GM21619 (cell line): ENCODE measurements at regions not wholly inside any gene's neighbourhood (a gene's known extent, or its start where the extent isn't known, plus 50 kb on each side); places are given as distances from the start of the nearest gene placed in this dataset.
"Not testable (repeated sequence)": the region's sequence is repeated elsewhere in the genome, so short reads cannot be mapped to it uniquely, and the experiment has no call there.

Experiments
- ATAC-seq: cut with Tn5 transposase; IDR thresholded peaks from one replicate; pipeline ENCODE4 v1.9.1; 2021; ENCODE audit not compliant: unreplicated experiment

DNA sequence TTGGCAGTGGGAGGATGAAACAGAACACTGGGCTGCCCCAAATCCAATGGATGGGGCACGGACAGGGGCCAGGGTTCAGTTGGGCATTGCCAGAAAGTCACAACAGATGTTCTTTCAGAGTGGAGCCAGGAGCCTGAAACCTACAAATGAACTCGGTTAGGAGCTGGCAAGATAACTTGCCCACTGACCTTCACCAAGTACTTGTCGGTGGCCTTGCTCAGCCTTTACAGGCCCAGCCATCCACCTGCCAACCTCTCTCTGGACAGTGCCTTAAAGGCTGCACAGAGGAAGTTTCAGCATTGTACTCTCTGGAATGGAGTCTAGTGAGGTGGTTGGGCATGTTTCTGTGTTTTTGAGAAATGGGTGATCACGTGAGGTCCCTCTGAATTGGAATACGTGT lies 87.1 kb upstream of the USP9X start:
- no peak for ATAC-seq

DNA sequence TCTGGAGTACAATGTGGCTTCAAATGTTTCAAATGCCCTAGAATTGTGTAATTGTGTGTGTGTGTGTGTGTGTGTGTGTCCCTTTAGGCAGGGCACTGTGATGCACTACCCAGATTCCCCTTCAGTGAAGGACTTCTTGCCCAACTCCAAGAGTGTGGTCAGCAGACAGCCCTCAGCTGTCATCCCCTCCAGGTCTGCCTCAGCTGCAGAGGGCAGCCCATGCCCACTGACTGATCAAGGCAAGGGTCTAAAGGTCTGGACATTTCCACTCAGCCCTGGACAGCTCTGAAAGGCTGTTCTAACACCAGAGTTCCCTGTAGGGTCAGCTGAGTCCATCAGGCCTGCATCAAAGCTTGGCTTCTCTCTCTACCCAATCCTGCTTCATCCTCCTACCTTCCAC lies 83.9 kb upstream of the USP9X start:
- no peak for ATAC-seq

DNA sequence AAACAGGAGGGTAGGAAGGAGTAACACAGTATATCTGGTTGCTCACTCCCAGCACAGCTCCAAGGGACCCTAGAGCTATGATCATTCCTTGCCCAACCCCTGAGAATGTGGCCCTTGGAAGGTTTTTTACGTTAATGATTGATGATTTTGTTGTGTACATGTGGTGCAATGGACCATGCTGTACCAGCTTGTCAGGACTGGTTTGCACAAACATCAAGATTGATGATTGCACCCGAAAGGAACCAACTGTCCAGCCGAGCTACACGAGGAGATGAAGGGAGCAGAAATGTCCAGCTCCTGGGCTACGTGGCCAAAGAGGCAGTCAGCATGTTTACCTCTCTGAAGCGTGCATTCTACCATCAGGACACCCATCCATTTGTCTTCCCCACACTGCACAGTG lies 83.2 kb upstream of the USP9X start:
- ATAC-seq = no peak

DNA sequence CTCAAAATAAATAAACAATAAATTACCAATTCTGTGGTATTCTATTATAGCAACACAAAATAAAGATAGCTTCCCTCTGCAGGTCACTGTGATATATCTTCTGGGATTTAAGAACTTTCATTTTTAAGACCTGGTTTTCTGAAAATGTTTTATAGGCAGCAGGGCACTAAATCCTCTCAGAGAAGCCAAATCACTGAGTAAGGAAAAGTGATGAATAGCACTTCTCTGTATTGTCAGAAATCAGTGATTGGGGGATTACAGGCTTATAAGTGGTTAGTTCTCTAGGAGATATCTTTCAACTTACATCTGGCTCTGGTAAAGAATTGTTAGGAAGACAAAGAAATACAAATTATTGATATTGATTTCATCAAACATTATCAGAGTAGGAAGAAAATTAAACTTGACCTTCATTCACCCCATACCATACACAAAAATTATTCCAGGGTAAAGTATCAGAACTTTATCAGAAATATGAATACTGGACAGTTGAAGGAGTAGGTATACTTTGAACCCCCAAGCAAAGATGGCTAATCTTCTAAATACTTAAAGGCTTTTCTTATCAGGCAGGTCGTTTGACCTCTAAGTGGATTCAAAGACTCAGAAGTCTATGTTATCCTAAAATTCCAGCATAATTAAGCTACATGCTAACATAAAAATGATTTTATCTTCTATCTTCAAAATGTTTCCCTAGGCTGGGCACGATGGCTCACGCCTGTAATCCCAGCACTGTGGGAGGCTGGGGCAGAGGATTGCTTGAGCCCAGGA lies 81.6 kb upstream of the USP9X start:
- no peak for ATAC-seq

DNA sequence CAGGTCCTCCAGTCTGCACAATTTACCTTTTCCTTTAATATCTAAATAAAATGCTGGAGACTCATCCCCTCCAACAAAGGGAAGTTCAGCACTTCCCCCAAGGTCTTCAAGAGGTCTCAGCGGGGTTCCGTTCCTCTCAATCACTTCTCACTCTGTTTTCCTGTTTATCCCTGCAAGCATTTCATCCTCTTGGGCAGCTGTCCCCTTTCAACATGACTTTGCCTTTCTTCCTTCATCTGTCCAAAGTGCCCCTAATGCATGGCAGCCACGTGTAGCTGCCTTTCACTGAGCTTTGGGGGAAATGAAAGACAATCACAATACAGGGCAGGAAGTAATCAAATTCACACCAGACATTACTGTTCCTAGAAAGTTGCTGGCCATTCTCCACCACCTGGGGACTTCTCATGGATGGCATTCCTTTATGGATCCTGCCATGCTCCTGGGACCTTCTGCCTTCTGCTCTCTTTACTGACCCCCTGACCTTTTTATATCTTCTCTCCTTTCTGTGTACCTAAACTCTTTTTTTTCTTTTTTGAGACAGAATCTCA lies 79.7 kb upstream of the USP9X start:
- no peak for ATAC-seq

DNA sequence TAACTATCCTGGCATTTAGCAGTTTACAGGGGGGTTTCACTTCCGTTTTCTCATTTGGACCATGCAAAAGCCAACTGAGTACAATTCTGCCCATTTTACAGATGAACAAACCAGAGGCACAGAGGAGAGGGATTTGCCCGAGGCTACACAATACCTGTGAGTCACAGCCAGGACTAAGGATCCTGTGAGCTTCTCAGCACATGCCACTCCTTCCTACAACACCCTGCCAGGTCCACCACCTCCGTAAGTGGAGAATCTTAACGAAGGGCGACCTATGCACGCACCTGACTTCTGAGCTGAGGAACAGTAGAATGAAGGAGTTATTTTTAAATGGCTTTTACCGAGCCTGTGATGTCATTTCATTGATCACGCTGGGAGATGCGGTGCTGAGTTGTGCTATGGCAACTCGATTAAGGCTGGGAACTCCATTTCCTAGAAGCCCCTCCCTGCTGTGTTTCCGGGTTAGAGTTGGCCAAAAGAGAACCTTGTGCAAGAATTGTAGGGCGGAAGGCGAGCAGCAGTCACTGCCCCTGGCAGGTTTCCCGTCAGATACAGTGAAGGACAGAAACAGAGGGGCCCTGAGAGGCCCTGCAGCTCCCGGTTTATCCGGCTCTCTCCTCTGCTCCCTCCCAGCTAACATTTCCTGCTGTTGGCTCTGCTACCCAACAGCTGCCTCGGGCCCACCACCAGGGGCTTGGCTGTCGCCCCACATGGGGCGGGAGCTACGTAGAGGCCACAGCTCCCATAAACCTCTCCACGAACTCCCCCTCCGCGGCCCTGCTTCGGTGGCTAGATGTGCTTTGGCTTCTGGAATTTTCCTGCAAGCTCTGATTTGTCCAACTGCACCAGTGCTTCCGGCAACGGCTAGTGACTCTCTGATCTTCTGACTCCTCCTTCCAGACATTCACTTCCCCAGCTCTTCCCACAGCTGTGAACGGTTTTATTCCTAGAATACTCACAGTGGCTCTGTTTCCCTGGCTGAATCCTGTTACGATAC lies 75.1 kb upstream of the USP9X start:
- no peak for ATAC-seq

DNA sequence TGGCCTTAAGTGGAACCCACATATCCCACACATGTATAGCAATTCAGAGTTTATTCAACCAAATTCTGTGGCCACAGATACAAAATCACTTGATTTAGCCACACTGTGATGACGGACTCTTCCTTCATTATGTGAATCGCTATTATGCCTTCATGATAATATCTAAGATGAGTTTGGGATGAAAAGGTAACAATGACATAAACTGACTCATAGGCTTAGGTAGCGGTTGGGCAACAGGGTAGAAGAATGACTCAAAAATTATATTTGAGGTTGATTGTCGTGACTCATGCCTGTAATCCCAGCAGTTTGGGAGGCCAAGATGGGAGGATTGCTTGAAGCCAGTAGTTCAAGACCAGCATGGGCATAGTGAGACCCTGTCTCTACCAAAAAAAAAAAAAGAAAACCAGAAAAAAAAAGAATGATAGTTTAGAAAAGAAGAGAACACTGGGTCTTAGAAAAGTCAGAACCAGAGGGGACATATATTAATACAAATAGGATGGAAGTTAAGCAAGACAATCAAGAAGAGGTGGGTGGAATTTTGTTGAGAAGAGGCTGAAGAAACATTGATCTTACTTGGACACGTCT lies 70.4 kb upstream of the USP9X start:
- ATAC-seq = no peak

DNA sequence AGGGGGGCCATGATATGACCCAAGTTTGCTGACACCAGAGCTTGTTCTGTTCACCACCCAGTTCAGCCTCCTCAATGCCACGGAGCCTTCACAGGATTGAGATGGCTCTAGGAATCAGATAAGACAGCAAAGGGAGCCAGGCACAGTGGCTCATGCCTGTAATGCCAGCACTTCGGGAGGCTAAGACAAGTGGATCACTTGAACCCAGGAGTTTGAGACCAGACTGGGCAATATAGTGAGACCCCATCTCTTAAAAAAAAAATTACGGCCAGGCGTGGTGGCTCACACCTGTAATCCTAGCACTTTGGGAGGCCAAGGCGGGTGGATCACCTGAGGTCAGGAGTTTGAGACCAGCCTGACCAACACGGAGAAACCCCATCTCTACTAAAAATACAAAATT lies 67.5 kb upstream of the USP9X start:
- not testable (repeated sequence) for ATAC-seq

DNA sequence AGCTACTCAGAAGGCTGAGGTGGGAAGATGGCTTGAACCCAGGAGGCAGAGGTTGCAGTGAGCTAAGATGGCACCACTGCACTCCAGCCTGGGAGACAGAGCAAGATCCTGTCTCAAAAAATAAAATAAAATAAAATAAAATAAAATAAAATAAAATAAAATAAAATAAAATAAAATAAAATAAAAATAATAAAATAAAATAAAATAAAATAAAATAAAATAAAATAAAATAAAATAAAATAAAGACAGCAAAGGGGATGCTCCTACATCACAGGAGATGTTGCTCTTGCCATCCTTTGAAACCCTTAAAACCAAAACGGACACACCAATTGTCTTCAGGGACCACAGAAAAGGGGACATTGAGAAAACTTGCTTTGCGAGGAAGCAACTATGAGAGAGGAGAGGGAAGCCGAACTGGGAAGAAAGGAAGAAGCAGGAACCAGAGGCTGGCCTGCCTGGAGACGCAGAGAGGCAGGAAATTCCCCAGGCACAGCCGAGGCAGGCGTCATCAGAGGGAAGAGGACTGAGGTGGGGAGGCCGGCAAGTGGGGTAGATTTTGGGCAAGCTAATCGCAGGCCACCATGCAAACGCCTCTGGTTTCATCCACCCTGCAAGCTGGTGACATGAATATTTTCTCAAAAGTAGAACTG lies 66.7 kb upstream of the USP9X start:
- not testable (repeated sequence) for ATAC-seq

DNA sequence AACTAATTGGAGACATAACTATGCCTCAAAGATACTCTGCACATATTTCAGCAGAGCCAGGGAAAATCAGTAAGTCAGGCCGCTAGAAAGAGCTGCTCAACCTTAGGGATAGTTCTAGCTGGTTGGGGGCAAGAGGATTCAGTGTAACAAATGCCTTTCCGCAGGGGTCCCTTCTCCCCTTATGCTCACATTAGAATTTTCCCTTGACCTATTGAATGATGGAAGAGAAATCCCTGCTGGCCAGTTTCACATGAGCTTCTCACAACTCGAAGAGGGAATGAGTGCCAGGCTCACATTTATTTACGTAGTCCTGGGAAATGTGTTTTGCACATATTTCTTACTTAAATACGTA lies 66.2 kb upstream of the USP9X start:
- no peak for ATAC-seq

DNA sequence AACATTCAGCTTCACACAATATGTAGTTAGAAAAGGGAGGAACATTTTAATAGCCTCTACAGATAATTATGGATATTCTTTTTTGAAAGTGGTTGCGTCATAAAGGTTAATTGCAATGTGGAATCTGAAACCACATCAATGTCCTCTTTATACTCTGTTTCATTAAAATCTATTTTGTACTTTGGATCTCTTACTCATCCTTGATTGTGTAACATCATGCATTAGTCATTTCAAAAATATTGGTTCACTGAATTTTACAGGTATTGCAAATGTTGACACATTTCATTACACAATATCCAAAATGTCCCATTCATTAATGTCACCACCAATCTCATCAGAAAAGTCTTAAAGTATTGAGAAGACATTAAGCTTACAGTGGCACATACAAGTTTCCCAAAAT lies 62.7 kb upstream of the USP9X start:
- no peak for ATAC-seq

DNA sequence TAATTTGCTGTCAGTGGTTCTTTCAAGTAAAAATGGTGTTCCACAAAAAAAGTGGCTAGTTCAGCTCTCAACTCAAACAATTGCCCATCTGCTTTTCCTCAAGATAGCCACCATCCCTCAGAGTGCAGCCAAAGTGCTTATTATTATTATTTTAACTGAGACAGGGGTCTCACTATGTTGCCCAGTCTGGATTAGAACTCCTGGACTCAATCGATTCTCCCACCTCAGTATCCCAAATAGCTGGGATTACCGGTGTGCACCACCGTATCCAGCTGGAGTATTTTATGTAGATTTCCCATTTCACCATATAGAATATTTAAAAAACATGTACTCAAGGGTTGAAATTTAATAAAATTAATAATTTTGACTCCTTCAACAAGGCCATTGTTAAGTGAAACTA lies 62.1 kb upstream of the USP9X start:
- ATAC-seq = no peak

DNA sequence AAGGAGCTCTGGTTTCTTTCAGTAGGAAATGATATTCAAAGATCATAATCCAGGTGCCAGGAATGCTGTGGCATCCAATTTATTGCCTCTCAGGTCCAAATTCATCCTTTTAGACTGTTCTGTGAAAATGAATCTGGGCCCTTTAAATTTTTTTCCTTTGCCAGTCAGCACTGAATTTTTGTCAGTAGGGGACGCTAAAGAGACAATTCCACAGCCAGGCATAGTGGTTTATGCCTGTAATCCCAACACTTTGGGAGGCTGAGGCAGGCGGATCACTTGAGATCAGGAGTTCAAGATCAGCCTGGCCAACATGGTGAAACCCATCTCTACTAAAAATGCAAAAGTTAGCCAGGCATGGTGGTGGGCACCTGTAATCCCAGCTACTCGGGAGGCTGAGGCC lies 60.9 kb upstream of the USP9X start:
- not testable (repeated sequence) for ATAC-seq

DNA sequence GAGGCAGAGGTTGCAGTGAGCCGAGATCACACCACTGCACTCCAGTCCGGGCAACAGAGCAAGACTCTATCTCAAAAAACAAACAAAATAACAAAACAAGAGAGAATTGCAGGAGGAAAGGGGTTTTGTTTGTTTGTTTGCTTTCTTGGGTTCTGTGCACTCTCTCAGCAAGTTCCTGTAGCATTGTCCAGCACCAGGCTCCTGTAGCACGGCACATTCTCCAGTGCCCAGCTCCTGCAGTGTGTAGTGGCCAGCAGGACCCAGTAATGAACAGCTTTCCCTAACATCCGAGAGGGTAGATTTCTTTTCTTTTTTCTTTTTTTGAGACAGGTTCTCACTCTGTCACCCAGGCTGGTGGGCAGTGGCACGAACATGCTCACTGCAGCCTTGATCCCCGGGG lies 60.5 kb upstream of the USP9X start:
- no peak for ATAC-seq

DNA sequence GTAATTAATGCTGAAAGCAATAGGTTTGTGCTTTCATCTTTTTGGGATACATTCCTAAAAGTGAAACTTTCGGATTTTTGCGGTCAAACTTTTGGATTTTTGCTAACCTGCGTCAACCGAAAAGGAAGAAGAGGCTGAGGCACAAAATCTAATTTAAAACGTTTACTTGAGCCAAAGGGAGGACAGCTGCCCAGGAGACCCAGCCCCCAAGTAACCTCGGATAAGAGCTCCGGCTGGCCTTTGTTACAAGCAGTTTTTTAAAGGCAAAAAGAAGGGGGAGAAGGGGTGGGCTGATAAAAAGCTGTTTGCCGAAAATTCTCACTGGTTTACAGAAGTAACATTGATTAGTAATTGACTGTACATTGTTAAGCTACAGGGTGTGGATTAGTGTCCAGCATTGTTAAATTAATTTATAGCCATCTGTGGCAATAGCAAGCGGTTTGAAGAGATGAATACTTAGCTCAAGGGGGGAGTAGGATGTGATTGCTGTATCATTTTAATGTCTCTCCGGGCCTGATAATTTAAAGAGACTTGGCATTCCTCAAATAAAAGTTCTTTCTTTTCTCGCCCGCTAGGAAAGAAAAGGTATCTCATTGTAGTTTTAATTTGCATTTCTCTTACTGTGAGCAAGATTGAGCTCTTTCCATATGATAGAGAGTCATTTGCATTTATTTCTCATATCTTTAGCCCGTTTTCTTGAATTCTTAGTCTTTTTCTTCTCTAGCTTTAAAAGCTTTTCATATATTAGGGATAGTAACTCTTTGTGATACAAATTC lies 59.1 kb upstream of the USP9X start:
- ATAC-seq = no peak

DNA sequence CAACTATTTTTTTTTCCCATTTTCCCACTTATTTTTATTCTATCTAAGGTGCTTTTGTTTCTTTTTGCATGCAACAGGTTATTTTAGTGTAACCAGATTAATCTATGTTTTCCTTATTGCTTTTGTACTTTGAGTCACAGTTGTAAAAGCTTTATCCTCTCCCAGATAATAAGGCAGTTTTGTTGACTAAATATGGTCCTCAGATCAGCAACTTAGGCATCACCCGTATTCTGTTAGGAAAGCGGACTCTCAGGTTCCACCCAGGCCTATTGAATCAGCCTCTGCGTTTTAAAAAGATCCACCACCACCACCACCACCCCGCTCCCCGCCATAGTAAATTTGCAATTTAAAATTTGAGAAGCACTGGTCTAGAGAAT lies 58.6 kb upstream of the USP9X start:
- no peak for ATAC-seq

DNA sequence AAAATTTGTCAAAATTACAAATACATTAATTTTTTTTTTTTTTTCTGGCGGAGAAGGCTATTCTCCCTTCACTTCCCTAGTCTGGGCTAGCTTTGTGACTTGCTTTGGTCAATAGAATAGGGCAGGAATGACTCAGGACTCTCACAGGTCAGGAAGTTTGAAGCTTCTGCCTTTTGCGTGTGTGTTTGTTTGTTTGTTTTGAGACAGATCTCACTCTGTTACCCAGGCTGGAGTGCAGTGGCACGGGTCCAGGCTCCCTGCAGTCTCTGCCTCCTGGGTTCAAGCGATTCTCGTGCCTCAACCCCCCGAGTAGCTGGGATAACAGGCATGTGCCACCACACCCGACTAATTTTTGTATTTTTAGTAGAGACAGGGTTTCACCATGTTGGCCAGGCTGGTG lies 55.9 kb upstream of the USP9X start:
- ATAC-seq = no peak

DNA sequence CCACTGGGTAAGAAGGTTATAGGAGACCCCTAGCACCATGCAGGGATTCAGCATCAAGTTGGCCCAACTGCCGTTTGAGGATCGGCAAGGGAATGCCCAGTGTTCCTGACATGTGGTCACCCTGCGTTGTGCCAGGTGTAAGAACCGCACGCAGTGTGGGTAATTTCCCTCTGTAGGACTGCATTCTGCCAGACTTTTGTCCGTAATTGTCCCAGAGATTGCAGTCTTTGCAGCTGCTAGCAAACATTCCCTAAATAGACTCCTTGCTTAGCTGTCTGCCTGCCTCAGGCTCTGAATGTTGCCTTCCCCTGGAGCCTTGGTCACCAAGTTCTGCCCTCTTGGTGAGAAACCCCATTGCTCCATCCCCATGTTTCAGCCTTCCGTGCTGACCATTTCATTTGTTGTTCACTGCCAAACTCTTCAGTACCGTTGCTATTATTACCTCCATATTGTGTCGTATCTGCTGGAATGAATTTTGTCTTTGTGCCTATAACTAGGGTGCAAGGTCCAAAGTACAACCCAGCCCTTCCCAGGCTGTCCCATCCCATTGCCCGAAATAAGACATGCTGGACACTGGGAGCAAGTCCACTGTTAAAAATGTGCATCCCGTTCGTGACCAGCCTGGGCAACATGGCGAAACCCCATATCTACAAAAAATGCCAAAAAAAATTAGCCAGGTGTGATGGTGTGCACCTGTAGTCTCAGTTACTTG lies 53.8 kb upstream of the USP9X start:
- ATAC-seq = no peak

DNA sequence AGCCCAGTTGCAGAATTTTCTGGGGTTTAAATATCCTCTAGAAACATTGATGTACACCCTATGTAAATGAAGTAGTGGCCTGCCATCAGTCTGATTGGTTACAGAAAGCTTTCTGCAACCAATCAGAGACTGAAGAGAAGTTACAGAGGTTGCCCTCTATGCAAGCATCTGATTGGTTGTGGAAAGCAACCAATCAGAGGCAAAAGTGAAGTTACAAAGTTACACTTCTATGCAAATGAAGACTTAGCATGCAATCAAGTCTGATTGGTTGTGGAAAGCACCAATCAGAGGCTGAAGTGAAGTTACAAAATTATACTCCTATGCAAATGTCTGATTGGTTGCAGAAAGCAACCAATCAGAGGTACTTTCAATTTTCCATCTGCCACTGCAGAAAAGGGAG lies 51.9 kb upstream of the USP9X start:
- ATAC-seq = no peak

DNA sequence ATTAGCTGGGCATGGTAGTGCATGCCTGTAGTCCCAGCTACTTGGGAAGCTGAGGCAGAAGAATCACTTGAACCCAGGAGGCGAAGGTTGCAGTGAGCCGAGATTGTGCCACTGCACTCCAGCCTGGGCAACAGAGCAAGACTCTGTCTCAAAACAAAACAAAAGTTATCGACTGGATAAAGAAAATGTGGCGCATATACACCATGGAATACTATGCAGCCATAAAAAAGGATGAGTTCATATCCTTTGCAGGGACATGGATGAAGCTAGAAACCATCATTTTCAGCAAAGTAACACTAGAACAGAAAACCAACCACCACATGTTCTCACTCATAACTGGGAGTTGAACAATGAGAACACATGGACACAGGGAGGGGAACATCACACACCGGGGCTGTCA lies 50.3 kb upstream of the USP9X start:
- not testable (repeated sequence) for ATAC-seq
